HepG2 (cell line): ENCODE measurements at regions not wholly inside any gene's neighbourhood (a gene's known extent, or its start where the extent isn't known, plus 50 kb on each side); places are given as distances from the start of the nearest gene placed in this dataset.
A peak's percentile ranks its signal among the peaks of the same experiment; 100 is the strongest.

ENCODE experiments used
- ATAC-seq: fragments of 200-7000 bp; cut with Tn5 transposase; 3 replicates; pipeline ENCODE4 v1.9.1; 2020; ENCODE audit warnings: mild to moderate bottlenecking, moderate library complexity
- BruUV-seq: library from RNA; stranded (reverse); fragments of 400-500 nt; replicated peaks from 2 replicates; lab custom pipeline; 2021; lab: Mats Ljungman, UMichigan
- CTCF ChIA-PET: fragments of 300-600 bp; formaldehyde crosslinking; extraction: SDS; loops from one replicate; lab custom pipeline; 2021; ENCODE audit warnings: low total read pairs, inconsistent platforms, low intra/inter-chr PET ratio; lab: Yijun Ruan, JAX
- POLR2A ChIA-PET: fragments of 350-600 bp; sonication (Branson Sonifier 250); formaldehyde crosslinking; loops from one replicate; lab custom pipeline; 2020; ENCODE audit warnings: antibody characterized with exemption, inconsistent platforms; lab: Yijun Ruan, JAX
- DNase-seq: peaks from one replicate; pipeline ENCODE4 v3.0.0-alpha.2; 2015; ENCODE audit warnings: low spot score
- FAIRE-seq: peaks from 3 replicates; lab custom pipeline; 2011; peaks lifted over from hg19 to GRCh38; lab: Jason Lieb, UNC
- H2AFZ ChIP-seq: one replicate; pipeline ENCODE4 v1.6.1; 2011; ENCODE audit warnings: low read length, inconsistent platforms
- H3K27ac ChIP-seq: fragments of 300-600 bp; 3 replicates; pipeline ENCODE4 v1.8.0; 2011; ENCODE audit warnings: mixed run types, mild to moderate bottlenecking, mixed read lengths, low read length, inconsistent platforms; ENCODE audit not compliant: insufficient read depth; ENCODE audit errors: extremely low read length
- H3K27me3 ChIP-seq, 2 experiments: fragments of 200-600 bp in 1 of 2; 2 replicates in 1 of 2; 3 replicates in 1 of 2; pipeline versions ENCODE4 v1.6.0 to v1.8.0; 2011; ENCODE audit warnings: low read length in 2 of 2, mild to moderate bottlenecking in 2 of 2, moderate library complexity in 2 of 2, inconsistent platforms in 1 of 2; ENCODE audit not compliant: insufficient read depth in 2 of 2, control insufficient read depth in 1 of 2
- H3K36me3 ChIP-seq, 2 experiments: fragments of 200-600 bp in 1 of 2; replicated peaks in 1 of 2; 2 replicates in 1 of 2; 3 replicates in 1 of 2; pipeline versions ENCODE4 v1.5.1 to v1.8.0; 2011; ENCODE audit warnings: low read length in 2 of 2, inconsistent platforms in 1 of 2; ENCODE audit not compliant: insufficient read depth in 2 of 2, control insufficient read depth in 1 of 2
- H3K4me1 ChIP-seq: 2 replicates; pipeline ENCODE4 v1.5.1; 2012; ENCODE audit warnings: low read length, inconsistent platforms; ENCODE audit not compliant: insufficient read depth
- H3K4me2 ChIP-seq: 2 replicates; pipeline ENCODE4 v1.6.0; 2011; ENCODE audit warnings: low read depth, low read length, inconsistent platforms
- H3K4me3 ChIP-seq, 3 experiments: fragments of 200-600 bp in 1 of 3; sonication (generic), shearing (Covaris generic) in 1 of 3; replicated peaks in 1 of 3; 2 replicates each; pipeline ENCODE4 v1.5.1; 2011 to 2016; ENCODE audit warnings: low read length in 3 of 3, inconsistent platforms in 2 of 3, low read depth in 2 of 3, mild to moderate bottlenecking in 2 of 3, control low read depth in 1 of 3, mixed read lengths in 1 of 3; ENCODE audit not compliant: insufficient read depth in 1 of 3
- H3K79me2 ChIP-seq: one replicate; pipeline ENCODE4 v1.6.1; 2011; ENCODE audit warnings: low read length, inconsistent platforms; ENCODE audit not compliant: insufficient read depth
- H3K9ac ChIP-seq: 2 replicates; pipeline ENCODE4 v1.6.0; 2011; ENCODE audit warnings: mild to moderate bottlenecking, low read depth, low read length, inconsistent platforms; ENCODE audit not compliant: insufficient read depth
- H3K9me3 ChIP-seq: 2 replicates; pipeline ENCODE4 v1.5.1; 2012; ENCODE audit warnings: mild to moderate bottlenecking, low read length
- H4K20me1 ChIP-seq: 2 replicates; pipeline ENCODE4 v1.6.0; 2011; ENCODE audit warnings: inconsistent platforms, mild to moderate bottlenecking, low read length, moderate library complexity; ENCODE audit not compliant: insufficient read depth
- ARID4A ChIP-seq: sonication (generic); formaldehyde crosslinking; IDR thresholded peaks from 2 replicates; pipeline ENCODE4 v1.5.0; 2020; ENCODE audit warnings: mild to moderate bottlenecking, missing genetic modification reagents, borderline replicate concordance
- CBX5 ChIP-seq: sonication (generic); formaldehyde crosslinking; IDR thresholded peaks from 2 replicates; pipeline ENCODE4 v1.4.0; 2020; ENCODE audit warnings: missing genetic modification reagents, borderline replicate concordance
- FUBP1 ChIP-seq: sonication (generic); formaldehyde crosslinking; IDR thresholded peaks from 2 replicates; pipeline ENCODE4 v1.5.1; 2020; ENCODE audit warnings: missing genetic modification reagents, mild to moderate bottlenecking, borderline replicate concordance
- GTF3A ChIP-seq: sonication (generic); formaldehyde crosslinking; conservative IDR thresholded peaks from 2 replicates; pipeline ENCODE4 v1.4.0; 2020; ENCODE audit warnings: mild to moderate bottlenecking, missing genetic modification reagents
- MAFK ChIP-seq, 2 experiments: IDR thresholded peaks in 1 of 2; conservative IDR thresholded peaks in 1 of 2; 2 replicates each; pipeline ENCODE4 v1.6.1; 2011; ENCODE audit warnings: improper control_type of control experiment in 2 of 2, low read length in 2 of 2
- REPIN1 ChIP-seq: sonication (generic); formaldehyde crosslinking; IDR thresholded peaks from 2 replicates; pipeline ENCODE4 v1.8.0; 2022; ENCODE audit warnings: missing genetic modification reagents, low read depth, mild to moderate bottlenecking, borderline replicate concordance
- RNF219 ChIP-seq: sonication (generic); formaldehyde crosslinking; IDR thresholded peaks from 2 replicates; pipeline ENCODE4 v1.5.0; 2020; ENCODE audit warnings: mild to moderate bottlenecking, missing genetic modification reagents
- STAG1 ChIP-seq: sonication (generic); formaldehyde crosslinking; IDR thresholded peaks from 2 replicates; pipeline ENCODE4 v1.4.0; 2020; ENCODE audit warnings: missing genetic modification reagents
- ZNF775 ChIP-seq: sonication (generic); formaldehyde crosslinking; IDR thresholded peaks from 2 replicates; pipeline ENCODE4 v1.4.0; 2020; ENCODE audit warnings: missing genetic modification reagents, mild to moderate bottlenecking, moderate library complexity, borderline replicate concordance
- WGBS: methylation state at CpG from one replicate; pipeline ENCODE4 v1.1.6; 2017; ENCODE audit warnings: low lambda C conversion rate; 5-methylcytosine and 5-hydroxymethylcytosine counted together
- in situ Hi-C: cut with HindIII; loops from 2 replicates; pipeline ENCODE4 v1.10.0; 2017; ENCODE audit warnings: low pct_unique_long_range_greater_than_20kb; ENCODE audit not compliant: extremely low pct_ligation_motif_present
- intact Hi-C: fragments of 100-400 bp; cut with micrococcal nuclease; formaldehyde crosslinking; loops from one replicate; pipeline ENCODE4 v1.10.0; 2022; ENCODE audit not compliant: unreplicated experiment

GRCh38 chr3:96012939-96013338, 801.5 kb upstream of the EPHA6 start:
- CTCF ChIA-PET: no interaction called here
- no peaks in the 10 kb centered on the region for H3K79me2 ChIP-seq
- H3K4me1 ChIP-seq: no peaks in the 10 kb centered on the region
- no peak overlapping the region for H3K27ac ChIP-seq
- in situ Hi-C loops: no loop called here
- WGBS: 2% methylated on average over 2 of the region's 2 CpGs
- H3K27me3 ChIP-seq: no peaks in the 10 kb centered on the region
- no peaks in the 10 kb centered on the region for H3K36me3 ChIP-seq
- DNase-seq: no peak
- H3K9ac ChIP-seq: no peak overlapping the region
- H3K4me2 ChIP-seq: no peak overlapping the region
- no TSS peak for BruUV-seq
- H4K20me1 ChIP-seq: no peaks in the 10 kb centered on the region
- POLR2A ChIA-PET: no interaction called here
- no peak overlapping the region for H2AFZ ChIP-seq
- no peaks in the 10 kb centered on the region for H3K9me3 ChIP-seq
- TF ChIP-seq MAFK (conservative IDR thresholded peaks at IDR 0.05 in 1 of 2, IDR thresholded peaks at IDR 0.05 in 1 of 2; ENCODE audit: low read length in 2 of 2) (peak in 1 of 2 experiments; percentile 18; a peak in 1 of 4 replicates), CBX5 (CRISPR knock-in tag) (no peak)
- no peak for ATAC-seq
- intact Hi-C loops: no loop called here
- no peak overlapping the region for H3K4me3 ChIP-seq
- no peak for FAIRE-seq

DNA sequence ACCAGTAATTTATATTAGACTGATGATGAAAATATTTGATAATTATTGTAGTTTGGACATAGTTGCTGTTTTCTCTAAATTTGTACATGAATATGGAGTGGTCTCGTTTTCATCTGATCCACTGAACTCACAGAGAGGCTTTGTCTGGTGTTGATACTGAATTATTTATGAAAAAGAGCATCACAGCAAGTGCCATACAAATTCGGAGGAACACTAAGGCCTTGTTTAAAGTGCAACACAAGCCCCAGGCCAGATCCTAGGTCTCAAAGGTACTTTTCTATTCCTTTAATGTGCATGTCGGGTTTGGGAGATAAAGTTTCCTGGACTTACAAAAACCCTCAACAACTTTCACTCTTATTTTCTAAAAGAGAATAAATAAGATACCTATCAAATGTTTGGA, 796.8 kb upstream of the EPHA6 start:
- 0% methylated on average over 3 of the region's 3 CpGs for WGBS
- ChIA-PET CTCF (no interaction called here), POLR2A (no interaction called here)
- DNase-seq: no peak
- no peaks in the 10 kb centered on the region for H3K4me1 ChIP-seq
- intact Hi-C loops (no loop called here), in situ Hi-C loops (no loop called here)
- TF ChIP-seq ZNF775 (CRISPR knock-in tag) (no peak), REPIN1 (no peak), GTF3A (CRISPR knock-in tag) (no peak), STAG1 (CRISPR knock-in tag) (no peak), FUBP1 (CRISPR knock-in tag) (no peak), ARID4A (CRISPR knock-in tag) (no peak), RNF219 (no peak)
- H4K20me1 ChIP-seq: no peaks in the 10 kb centered on the region; the same call in 1 of the 2 replicates
- no peak overlapping the region for H3K27ac ChIP-seq
- H3K4me3 ChIP-seq: no peak overlapping the region
- no TSS peak for BruUV-seq
- no peak overlapping the region for H3K4me2 ChIP-seq
- H3K9ac ChIP-seq: no peak overlapping the region
- H3K27me3 ChIP-seq: no peaks in the 10 kb centered on the region
- no peak for ATAC-seq
- no peaks in the 10 kb centered on the region for H3K79me2 ChIP-seq
- no peak for FAIRE-seq
- H3K36me3 ChIP-seq: no peaks in the 10 kb centered on the region
- H3K9me3 ChIP-seq: no peaks in the 10 kb centered on the region
- no peak overlapping the region for H2AFZ ChIP-seq
